Panc1 (cell line): ENCODE measurements at regions not wholly inside any gene's neighbourhood (a gene's known extent, or its start where the extent isn't known, plus 50 kb on each side); places are given as distances from the start of the nearest gene placed in this dataset.

ENCODE experiments used
- CTCF ChIP-seq: fragments of 450-650 bp; IDR thresholded peaks from 2 replicates; pipeline ENCODE4 v1.5.1; 2017; ENCODE audit warnings: mild to moderate bottlenecking
- POLR2AphosphoS5 ChIP-seq: IDR thresholded peaks from 2 replicates; pipeline ENCODE4 v1.6.1; 2012; ENCODE audit warnings: mild to moderate bottlenecking, low read depth, low read length, moderate library complexity
- REST ChIP-seq, 2 experiments: IDR thresholded peaks; 2 replicates each; pipeline ENCODE4 v1.6.1; 2011 to 2012; ENCODE audit warnings: low read depth in 2 of 2, control low read depth in 1 of 2, low read length in 1 of 2, mild to moderate bottlenecking in 1 of 2, moderate library complexity in 1 of 2; ENCODE audit not compliant: insufficient read depth in 1 of 2
- SIN3A ChIP-seq: IDR thresholded peaks from 2 replicates; pipeline ENCODE4 v1.6.1; 2012; ENCODE audit warnings: low read depth, mild to moderate bottlenecking, low read length, moderate library complexity, borderline replicate concordance; ENCODE audit not compliant: insufficient read depth
- TCF7L2 ChIP-seq: IDR thresholded peaks from 2 replicates; pipeline ENCODE4 v1.6.1; 2011; ENCODE audit warnings: mild to moderate bottlenecking, low read depth, low read length, inconsistent platforms

- TF ChIP-seq CTCF (no peak), POLR2AphosphoS5 (no peak), REST (IDR thresholded peaks at IDR 0.05; ENCODE audit: insufficient read depth in 1 of 2, low read depth in 2 of 2, low read length in 1 of 2) (no peak), SIN3A (no peak), TCF7L2 (no peak)
These were observed 111.4 kb downstream of the LIPG start for GRCh38 chr18:49673281-49673680.
